Neuronal stem cell (in vitro differentiated cells): ENCODE measurements at regions not wholly inside any gene's neighbourhood (a gene's known extent, or its start where the extent isn't known, plus 50 kb on each side); places are given as distances from the start of the nearest gene placed in this dataset.

Experiments used
- DNase-seq: peaks from one replicate; pipeline ENCODE4 v3.0.0-alpha.2; 2013; ENCODE audit warnings: low spot score
- H2AFZ ChIP-seq: one replicate; pipeline ENCODE4 v1.6.1; 2013; ENCODE audit warnings: mild to moderate bottlenecking, low read length, inconsistent platforms
- H2AK5ac ChIP-seq: 2 replicates; pipeline ENCODE4 v1.6.1; 2013; ENCODE audit warnings: low read depth, mild to moderate bottlenecking, inconsistent platforms, low read length, moderate library complexity, mixed read lengths
- H2BK120ac ChIP-seq: 2 replicates; pipeline ENCODE4 v1.6.1; 2013; ENCODE audit warnings: low read depth, mild to moderate bottlenecking, inconsistent platforms, low read length, moderate library complexity, mixed read lengths
- H2BK12ac ChIP-seq: one replicate; pipeline ENCODE4 v1.6.1; 2013; ENCODE audit warnings: low read length, inconsistent platforms
- H2BK15ac ChIP-seq: 2 replicates; pipeline ENCODE4 v1.6.1; 2013; ENCODE audit warnings: mild to moderate bottlenecking, low read length, inconsistent platforms, mixed read lengths
- H2BK5ac ChIP-seq: one replicate; pipeline ENCODE4 v1.6.1; 2013; ENCODE audit warnings: inconsistent platforms, mild to moderate bottlenecking, low read length, moderate library complexity
- H3K14ac ChIP-seq: one replicate; pipeline ENCODE4 v1.6.1; 2013; ENCODE audit warnings: low read length, inconsistent platforms
- H3K18ac ChIP-seq: 2 replicates; pipeline ENCODE4 v1.6.1; 2013; ENCODE audit warnings: low read length, inconsistent platforms
- H3K23ac ChIP-seq: 2 replicates; pipeline ENCODE4 v1.6.1; 2013; ENCODE audit warnings: low read depth, mild to moderate bottlenecking, mixed read lengths, low read length, inconsistent platforms; ENCODE audit not compliant: poor library complexity
- H3K27ac ChIP-seq: replicated peaks from 3 replicates; pipeline ENCODE4 v1.5.1; 2013; ENCODE audit warnings: low read length, inconsistent platforms
- H3K27me3 ChIP-seq, 3 experiments: 2 replicates each; pipeline ENCODE4 v1.6.1; 2013; ENCODE audit warnings: low read length in 3 of 3, mild to moderate bottlenecking in 2 of 3, inconsistent platforms in 1 of 3, low read depth in 1 of 3, mixed read lengths in 1 of 3, moderate library complexity in 1 of 3; ENCODE audit not compliant: control insufficient read depth in 3 of 3, insufficient read depth in 3 of 3
- H3K36me3 ChIP-seq, 2 donors: replicated peaks in 1 of 2; 2 replicates each; pipeline ENCODE4 v1.6.1; 2013; ENCODE audit warnings: low read length in 2 of 2; ENCODE audit not compliant: control insufficient read depth in 2 of 2, insufficient read depth in 2 of 2
- H3K4ac ChIP-seq: 2 replicates; pipeline ENCODE4 v1.6.1; 2013; ENCODE audit warnings: inconsistent platforms, mild to moderate bottlenecking, low read length, moderate library complexity
- H3K4me1 ChIP-seq, 2 donors: 1 replicate in 1 of 2; 2 replicates in 1 of 2; pipeline ENCODE4 v1.6.1; 2013; ENCODE audit warnings: low read length in 2 of 2, low read depth in 1 of 2; ENCODE audit not compliant: control insufficient read depth in 2 of 2, insufficient read depth in 1 of 2
- H3K4me2 ChIP-seq: one replicate; pipeline ENCODE4 v1.6.1; 2013; ENCODE audit warnings: mild to moderate bottlenecking, low read length, inconsistent platforms; ENCODE audit not compliant: insufficient read depth, poor library complexity, severe bottlenecking
- H3K4me3 ChIP-seq, 2 donors: 2 replicates each; pipeline ENCODE4 v1.5.1; 2013; ENCODE audit warnings: low read length in 2 of 2, mild to moderate bottlenecking in 2 of 2, inconsistent platforms in 1 of 2, moderate library complexity in 1 of 2
- H3K79me1 ChIP-seq: one replicate; pipeline ENCODE4 v1.6.1; 2013; ENCODE audit warnings: low read depth, mild to moderate bottlenecking, inconsistent platforms, low read length, moderate library complexity
- H3K9ac ChIP-seq: one replicate; pipeline ENCODE4 v1.6.1; 2013; ENCODE audit warnings: mild to moderate bottlenecking, low read depth, low read length, inconsistent platforms; ENCODE audit not compliant: poor library complexity
- H3K9me3 ChIP-seq, 2 donors: replicated peaks in 1 of 2; 2 replicates each; pipeline versions ENCODE3 to v1.6.1; 2013; ENCODE audit warnings: low read length in 2 of 2, mild to moderate bottlenecking in 2 of 2, inconsistent platforms in 1 of 2, low read depth in 1 of 2, mixed read lengths in 1 of 2, moderate library complexity in 1 of 2; ENCODE audit not compliant: control insufficient read depth in 2 of 2, insufficient read depth in 1 of 2
- H4K8ac ChIP-seq: one replicate; pipeline ENCODE4 v1.6.1; 2013; ENCODE audit warnings: low read depth, mild to moderate bottlenecking, inconsistent platforms, low read length, moderate library complexity
- H4K91ac ChIP-seq: one replicate; pipeline ENCODE4 v1.6.1; 2013; ENCODE audit warnings: low read length, low read depth, mild to moderate bottlenecking, inconsistent platforms; ENCODE audit not compliant: poor library complexity
- WGBS, 2 donors: extraction: QIAGEN DNeasy Blood & Tissue Kit; methylation state at CpG; one replicate each; pipeline ENCODE4 v1.1.7; 2013; ENCODE audit warnings: missing lambda C conversion rate in 2 of 2, mixed read lengths in 1 of 2; ENCODE audit not compliant: insufficient read length in 2 of 2, insufficient replicate concordance in 1 of 2; ENCODE audit errors: extremely low coverage in 2 of 2; 5-methylcytosine and 5-hydroxymethylcytosine counted together

- Histone ChIP-seq H2BK5ac (no peak overlapping the region), H3K4me3 (no peak overlapping the region), H3K27ac (no peak overlapping the region), H3K4me1 (no peaks in the 10 kb centered on the region), H2BK120ac (no peak overlapping the region), H2AFZ (no peak overlapping the region), H3K14ac (no peak overlapping the region), H3K23ac (no peak overlapping the region), H4K8ac (no peak overlapping the region), H2BK15ac (no peak overlapping the region), H2AK5ac (no peak overlapping the region), H3K9me3 (no peaks in the 10 kb centered on the region), H3K36me3 (no peaks in the 10 kb centered on the region), H3K27me3 (no peaks in the 10 kb centered on the region), H3K79me1 (no peaks in the 10 kb centered on the region), H2BK12ac (no peak overlapping the region), H4K91ac (no peak overlapping the region), H3K4ac (no peak overlapping the region), H3K18ac (no peak overlapping the region), H3K9ac (no peak overlapping the region), H3K4me2 (no peak overlapping the region)
- WGBS, 2 donors = no CpG with 5 or more reads among the region's 1 CpG
- DNase-seq = no peak
Measured at GRCh38 chr21:24730661-24731060, 876.6 kb downstream of the MRPL39 start.

- no peak overlapping the region for H3K4ac ChIP-seq
- H3K4me3 ChIP-seq = no peak overlapping the region
- no peak overlapping the region for H2AK5ac ChIP-seq
- H3K18ac ChIP-seq = no peak overlapping the region
- H3K27me3 ChIP-seq = no peaks in the 10 kb centered on the region
- H3K9ac ChIP-seq = no peak overlapping the region
- no peaks in the 10 kb centered on the region for H3K9me3 ChIP-seq
- H3K23ac ChIP-seq = no peak overlapping the region
- no CpG with 5 or more reads among the region's 3 CpGs for WGBS, 2 donors
- no peak overlapping the region for H4K8ac ChIP-seq
- no peak for DNase-seq
- no peak overlapping the region for H3K27ac ChIP-seq
- H4K91ac ChIP-seq = no peak overlapping the region
- H3K79me1 ChIP-seq = no peaks in the 10 kb centered on the region
- H3K4me2 ChIP-seq = no peak overlapping the region
- no peak overlapping the region for H2AFZ ChIP-seq
- H2BK15ac ChIP-seq = no peak overlapping the region
- no peaks in the 10 kb centered on the region for H3K36me3 ChIP-seq
- H3K14ac ChIP-seq = no peak overlapping the region
- H2BK120ac ChIP-seq = no peak overlapping the region
- no peaks in the 10 kb centered on the region for H3K4me1 ChIP-seq
- no peak overlapping the region for H2BK5ac ChIP-seq
- no peak overlapping the region for H2BK12ac ChIP-seq
Measured at GRCh38 chr21:24729568-24729967, 877.7 kb downstream of the MRPL39 start.

DNA sequence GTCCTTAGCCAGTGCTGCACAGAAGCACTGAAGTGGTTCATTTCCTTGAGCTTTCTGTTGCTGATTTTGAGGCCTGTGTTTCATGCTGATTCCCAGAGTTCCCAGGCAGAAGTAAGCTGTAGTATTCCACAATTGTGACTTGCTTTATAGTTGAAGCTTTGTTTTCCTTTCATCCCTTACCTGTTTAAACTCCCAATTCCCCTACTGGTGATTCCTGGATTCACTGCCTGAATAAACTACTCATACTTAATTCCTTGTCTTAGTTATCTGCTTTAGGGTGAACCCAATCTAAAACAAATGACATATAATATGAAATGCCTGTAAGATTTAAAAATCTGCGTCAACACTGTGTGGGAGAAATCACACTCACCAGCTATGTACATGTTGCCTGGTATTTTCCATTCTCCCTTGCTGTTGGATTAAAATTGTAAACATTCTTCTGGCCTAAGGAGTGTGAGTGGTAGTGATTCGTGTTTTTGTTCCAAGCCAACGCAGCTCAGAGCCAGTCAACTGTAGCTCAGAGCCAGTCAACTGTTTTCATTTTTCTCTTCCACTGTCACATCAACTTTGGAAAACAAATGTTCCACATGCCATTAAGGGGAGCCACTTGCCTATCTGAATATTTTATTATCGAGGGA is 879.4 kb downstream of the MRPL39 start:
- Histone ChIP-seq H3K27me3 (no peaks in the 10 kb centered on the region), H3K4me3 (no peak overlapping the region), H2AFZ (no peak overlapping the region), H3K4me1 (no peaks in the 10 kb centered on the region), H3K27ac (no peak overlapping the region), H3K9ac (no peak overlapping the region), H3K79me1 (no peaks in the 10 kb centered on the region), H3K18ac (no peak overlapping the region), H2BK120ac (no peak overlapping the region), H3K23ac (no peak overlapping the region), H4K91ac (no peak overlapping the region), H3K4ac (no peak overlapping the region), H2BK12ac (no peak overlapping the region), H4K8ac (no peak overlapping the region), H2BK5ac (no peak overlapping the region), H3K4me2 (no peak overlapping the region), H2BK15ac (no peak overlapping the region), H2AK5ac (no peak overlapping the region), H3K9me3 (no peaks in the 10 kb centered on the region), H3K14ac (no peak overlapping the region), H3K36me3 (no peaks in the 10 kb centered on the region)
- DNase-seq = no peak
- WGBS, 2 donors = no CpG with 5 or more reads among the region's 4 CpGs

- H3K18ac ChIP-seq = no peak overlapping the region
- no peak overlapping the region for H2BK120ac ChIP-seq
- no peak overlapping the region for H3K23ac ChIP-seq
- H4K8ac ChIP-seq = no peak overlapping the region
- H2BK15ac ChIP-seq = no peak overlapping the region
- no peaks in the 10 kb centered on the region for H3K9me3 ChIP-seq
- no peak overlapping the region for H2AFZ ChIP-seq
- no peaks in the 10 kb centered on the region for H3K36me3 ChIP-seq
- no peak overlapping the region for H4K91ac ChIP-seq
- H3K14ac ChIP-seq = no peak overlapping the region
- H3K9ac ChIP-seq = no peak overlapping the region
- no peak overlapping the region for H3K4me3 ChIP-seq
- no peaks in the 10 kb centered on the region for H3K79me1 ChIP-seq
- no peak overlapping the region for H3K27ac ChIP-seq
- H3K4me1 ChIP-seq = peaks cover 0 to 2% of the 10 kb centered on the region in 2 donors
- no peak overlapping the region for H3K4me2 ChIP-seq
- WGBS, 2 donors = no CpG with 5 or more reads among the region's 3 CpGs
- no peak overlapping the region for H2BK5ac ChIP-seq
- no peaks in the 10 kb centered on the region for H3K27me3 ChIP-seq
- H3K4ac ChIP-seq = no peak overlapping the region
- DNase-seq = no peak
- H2AK5ac ChIP-seq = no peak overlapping the region
- no peak overlapping the region for H2BK12ac ChIP-seq
Measured at GRCh38 chr21:24716281-24716918, 890.9 kb downstream of the MRPL39 start.
